GM11168 (cell line): ENCODE measurements at regions not wholly inside any gene's neighbourhood (a gene's known extent, or its start where the extent isn't known, plus 50 kb on each side); places are given as distances from the start of the nearest gene placed in this dataset.
"Not testable (repeated sequence)": the region's sequence is repeated elsewhere in the genome, so short reads cannot be mapped to it uniquely, and the experiment has no call there.

ENCODE experiments used
- in situ Hi-C: fragments of 300-500 bp; cut with MboI; formaldehyde crosslinking; loops from one replicate; pipeline ENCODE4 v1.12.0; 2022; ENCODE audit warnings: low sequenced_read_pairs; ENCODE audit not compliant: unreplicated experiment

DNA sequence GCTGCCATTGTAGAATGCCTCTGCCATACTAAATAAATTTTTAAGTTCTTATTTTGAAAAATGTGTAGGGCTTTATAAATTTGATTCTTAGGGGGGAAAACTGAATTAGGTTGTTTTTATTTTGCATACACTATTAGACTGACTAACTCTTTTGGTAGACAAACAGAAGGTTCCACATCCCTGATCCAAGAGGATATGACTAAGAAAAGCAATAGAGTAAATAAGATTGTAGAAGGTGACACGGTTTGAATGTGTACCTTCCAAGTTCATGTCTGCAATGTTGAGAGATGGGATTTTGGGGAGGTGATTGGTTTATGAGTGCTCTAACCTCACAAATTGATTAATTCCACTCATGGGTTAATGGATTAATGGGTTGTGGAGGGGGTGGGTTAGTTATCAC is 127.9 kb downstream of the GLUL start:
- in situ Hi-C loops, result no loop called here

DNA sequence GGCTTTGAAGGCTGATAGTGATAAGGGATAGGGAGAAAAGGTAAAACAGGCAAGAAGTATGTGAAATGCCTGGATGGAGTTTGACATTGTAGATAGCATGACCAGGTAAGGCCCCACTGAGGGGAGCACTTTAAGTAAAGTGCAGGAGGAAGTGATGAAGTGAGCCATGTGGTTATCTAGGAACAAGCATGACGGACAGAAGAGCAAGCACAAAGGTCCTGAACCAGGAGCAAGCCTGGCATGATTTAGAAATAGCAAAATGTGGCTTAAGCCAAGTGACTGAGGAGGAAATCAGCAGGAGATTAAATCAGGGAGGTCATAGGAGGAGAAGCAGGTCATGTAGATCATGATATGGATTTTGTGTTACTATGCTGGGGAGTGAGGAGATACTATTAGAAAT is 129.2 kb downstream of the GLUL start:
- in situ Hi-C loops, result no loop called here

DNA sequence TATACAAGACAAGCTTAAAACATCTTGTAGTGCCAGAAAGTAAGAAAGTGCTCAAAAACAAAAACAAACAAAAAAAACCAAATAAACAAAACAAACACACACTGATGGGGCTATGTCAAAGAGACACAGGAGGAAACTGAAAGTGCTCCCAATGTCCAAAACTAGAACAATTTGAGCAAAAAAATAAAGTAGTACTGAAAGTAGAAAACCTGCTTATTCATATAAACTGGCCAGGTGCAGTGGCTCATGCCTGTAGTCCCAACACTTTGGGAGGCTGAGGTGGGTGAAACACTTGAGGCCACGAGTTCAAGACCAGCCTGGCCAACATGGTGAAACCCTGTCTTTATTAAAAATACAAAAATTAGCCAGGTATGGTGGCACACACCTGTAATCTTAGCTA is 129.9 kb downstream of the GLUL start:
- in situ Hi-C loops, result no loop called here

DNA sequence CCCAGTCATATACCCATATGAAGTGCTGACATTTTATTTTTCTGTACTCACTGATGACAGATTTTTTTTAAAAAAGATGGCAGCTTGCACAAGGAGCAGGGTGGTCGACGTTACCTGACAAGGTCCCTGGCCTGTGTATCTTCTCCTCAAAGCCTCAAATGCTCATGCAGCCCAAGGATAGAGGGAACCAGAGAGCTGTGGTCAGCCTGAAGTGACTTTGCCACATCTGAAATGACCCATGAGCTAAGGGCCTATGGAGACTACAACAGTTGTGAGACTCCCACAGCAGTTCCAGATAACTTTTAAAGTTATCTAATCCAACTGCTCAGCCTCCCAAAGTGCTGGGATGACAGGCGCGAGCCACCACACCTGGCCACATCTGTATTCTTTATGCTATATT is 131.1 kb downstream of the GLUL start:
- in situ Hi-C loops, result no loop called here

DNA sequence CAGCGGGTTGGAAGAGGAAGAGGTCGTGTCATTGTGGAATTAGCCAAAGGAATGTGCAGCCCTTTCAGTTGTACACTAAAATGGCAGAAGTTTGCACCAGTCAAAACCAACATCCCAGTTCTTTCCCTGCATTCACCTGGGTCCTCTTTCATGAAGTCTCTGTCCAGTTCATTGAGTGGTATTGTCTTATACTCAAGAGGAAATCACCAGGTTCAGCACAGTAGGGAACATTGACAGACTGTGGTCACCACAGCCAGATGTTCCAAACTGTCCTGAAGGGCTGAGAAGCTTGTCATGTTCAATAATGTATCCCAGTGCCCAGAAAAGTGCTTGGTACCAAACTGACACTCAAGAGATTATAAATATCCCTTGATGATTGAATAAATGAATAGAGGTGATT is 131.6 kb downstream of the GLUL start:
- in situ Hi-C loops, result no loop called here

DNA sequence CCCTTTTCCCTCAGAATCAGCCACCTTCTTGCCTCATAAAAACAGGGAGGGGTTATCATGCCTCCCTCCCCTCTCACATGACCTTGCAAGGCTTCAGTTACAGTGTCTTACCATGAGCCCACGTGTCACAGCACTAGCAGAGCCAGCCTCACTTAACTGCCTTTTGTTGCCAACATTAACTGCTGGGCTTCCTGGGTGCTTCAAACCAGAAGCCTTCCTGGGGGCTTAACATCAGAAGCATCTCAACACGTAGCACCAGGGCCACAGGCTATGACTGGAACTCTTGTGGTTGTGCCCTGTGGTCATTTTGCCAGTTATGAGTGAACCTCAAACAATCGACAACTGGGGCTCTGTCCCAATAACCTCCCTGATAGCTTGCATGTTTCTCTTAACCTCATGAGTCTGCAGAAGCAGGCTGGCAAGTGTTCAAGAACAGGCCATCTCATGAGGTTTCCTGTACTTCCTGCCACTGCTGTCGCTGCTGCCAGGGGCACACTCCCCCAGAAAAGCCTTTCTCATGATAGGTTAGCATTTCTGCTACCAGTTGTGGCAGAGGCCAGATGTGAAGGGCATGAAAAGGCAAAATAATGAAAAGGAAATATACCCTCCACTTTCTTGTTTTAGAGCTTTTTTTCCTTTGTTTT is 132.2 kb downstream of the GLUL start:
- in situ Hi-C loops, result no loop called here

DNA sequence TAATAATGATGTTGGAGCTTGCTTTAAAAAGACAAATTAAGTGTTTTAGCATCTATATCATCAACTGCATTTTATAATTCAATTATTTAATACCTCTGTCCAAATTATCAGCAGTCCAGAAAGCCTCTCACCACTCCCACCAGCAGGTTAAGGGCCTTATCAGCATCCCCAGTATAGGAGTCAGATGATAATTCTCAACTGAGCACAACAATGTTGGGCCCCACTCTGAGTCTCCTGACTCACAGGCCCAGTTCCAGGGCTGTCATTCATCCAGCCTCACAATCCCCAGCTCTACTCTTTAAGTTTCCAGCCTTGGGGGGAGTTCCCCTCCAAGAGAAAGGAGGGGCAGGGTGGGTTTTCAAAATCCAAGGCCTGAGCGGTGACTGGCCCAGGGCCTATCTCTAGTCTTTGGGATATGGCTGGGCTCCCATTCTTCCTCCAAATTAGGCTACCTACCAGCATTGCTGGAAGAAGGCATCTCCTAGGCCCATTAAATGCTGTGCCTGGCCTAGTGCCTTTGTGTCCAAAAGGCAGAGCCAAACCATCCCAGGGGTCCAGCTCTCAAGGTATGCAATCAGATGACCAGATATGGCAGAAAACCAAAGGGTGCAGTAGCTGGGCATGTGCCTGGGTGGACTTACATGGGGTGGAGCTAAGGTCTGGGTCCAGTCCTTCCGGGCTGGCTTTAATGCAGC is 134.1 kb downstream of the GLUL start:
- in situ Hi-C loops, result no loop called here

DNA sequence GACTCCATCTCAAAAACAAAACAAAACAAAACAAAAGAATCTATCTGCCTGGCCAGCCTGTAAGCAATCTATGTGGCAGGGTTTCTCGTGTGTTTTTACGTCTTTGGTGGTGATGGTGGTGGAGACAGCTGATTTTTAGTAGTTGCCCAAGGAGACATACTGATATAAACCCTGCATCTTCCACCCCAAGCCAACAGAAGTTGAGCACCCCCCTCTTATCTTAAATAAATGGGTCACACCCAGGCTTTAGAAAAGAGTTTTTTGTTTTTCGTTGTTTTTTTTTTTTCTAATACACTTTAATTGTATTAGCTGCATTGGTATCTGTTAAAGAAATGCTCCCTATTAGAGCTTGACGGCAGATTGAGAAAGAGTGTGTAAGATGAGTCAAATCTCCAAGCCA is 134.7 kb downstream of the GLUL start:
- in situ Hi-C loops, result no loop called here

DNA sequence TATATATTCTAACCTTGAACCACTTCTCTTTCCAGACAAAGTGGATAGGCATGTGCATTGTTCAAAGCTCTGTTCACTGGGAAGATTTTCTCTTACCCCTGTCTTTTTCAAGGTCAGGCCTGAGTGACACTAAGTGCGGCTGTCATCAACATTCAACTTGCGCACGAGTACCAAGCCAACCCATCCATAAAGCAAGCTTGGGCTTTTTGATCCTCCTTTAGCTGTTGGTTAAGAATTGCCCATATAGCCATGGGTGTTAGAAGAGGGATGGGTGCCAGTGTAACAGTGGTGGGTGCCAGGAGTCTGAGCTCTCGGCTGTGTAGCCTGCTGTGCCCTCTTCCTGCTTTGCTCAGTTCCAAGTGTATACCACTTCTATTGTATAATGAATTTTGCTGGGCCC is 136.1 kb downstream of the GLUL start:
- in situ Hi-C loops, result no loop called here

DNA sequence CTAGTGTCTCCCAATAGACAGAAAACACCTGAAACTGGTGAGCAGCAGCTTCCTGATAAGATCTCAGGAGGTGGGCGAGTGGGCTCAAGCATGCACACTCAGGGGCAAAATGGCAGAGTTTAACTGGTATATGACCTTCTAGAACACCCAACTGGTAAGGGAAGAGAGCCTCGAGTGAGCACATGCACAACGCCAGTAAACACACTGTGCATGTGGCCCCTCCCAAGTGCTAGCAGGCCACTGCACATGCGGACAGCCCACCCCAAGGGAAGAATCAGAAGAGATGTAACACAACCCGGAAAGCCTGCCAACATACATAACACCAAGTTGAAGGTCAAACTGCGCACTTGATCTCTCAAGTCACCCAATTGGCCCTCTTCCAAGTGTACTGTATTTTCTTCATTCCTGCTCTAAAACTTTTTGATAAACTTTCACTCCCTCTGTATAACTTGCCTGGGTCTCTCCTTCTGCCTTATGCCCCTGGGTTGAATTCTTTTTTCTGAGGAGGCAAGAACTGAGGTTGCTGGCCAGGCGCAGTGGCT is 138.2 kb downstream of the GLUL start:
- in situ Hi-C loops, result no loop called here

DNA sequence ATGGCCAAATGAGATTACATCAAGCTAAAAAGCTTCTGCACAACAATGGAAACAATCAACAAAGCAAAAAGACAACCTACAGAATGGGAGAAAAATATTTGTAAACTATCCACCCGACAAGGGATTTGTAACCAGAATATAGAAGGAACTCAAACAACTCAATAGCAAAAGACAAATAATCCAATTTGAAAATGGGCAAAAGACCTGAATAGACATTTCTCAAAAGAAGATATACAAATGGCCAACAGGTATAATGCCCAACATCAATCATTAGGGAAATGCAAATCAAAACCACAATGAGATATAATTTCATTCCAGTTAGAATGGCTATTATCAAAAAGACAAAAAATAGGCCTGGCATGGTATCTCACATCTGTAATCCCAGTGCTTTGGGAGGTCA is 140.0 kb downstream of the GLUL start:
- in situ Hi-C loops, result no loop called here

DNA sequence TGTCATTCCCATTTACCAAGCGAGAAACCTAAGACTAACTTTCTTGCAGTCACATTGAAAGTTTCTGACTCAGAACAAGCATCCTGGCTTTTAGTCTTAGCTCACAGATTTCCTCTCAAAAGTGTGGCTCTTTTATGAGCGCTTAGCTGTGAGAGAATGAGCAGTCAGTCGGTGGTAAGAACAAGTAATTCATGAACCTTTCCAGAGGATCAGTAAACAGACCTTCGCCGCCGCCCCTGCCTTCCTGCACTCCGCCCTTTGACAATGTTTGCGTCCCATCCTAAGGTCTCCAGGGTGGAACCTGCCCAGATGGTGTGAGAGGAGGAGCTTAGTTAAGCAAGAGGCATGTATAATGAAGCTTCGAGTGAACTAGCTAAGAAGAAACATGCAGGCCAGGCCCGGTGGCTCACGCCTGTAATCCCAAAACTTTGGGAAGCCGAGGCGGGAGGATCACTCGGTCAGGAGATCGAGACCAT is 142.4 kb downstream of the GLUL start:
- in situ Hi-C loops, result no loop called here

DNA sequence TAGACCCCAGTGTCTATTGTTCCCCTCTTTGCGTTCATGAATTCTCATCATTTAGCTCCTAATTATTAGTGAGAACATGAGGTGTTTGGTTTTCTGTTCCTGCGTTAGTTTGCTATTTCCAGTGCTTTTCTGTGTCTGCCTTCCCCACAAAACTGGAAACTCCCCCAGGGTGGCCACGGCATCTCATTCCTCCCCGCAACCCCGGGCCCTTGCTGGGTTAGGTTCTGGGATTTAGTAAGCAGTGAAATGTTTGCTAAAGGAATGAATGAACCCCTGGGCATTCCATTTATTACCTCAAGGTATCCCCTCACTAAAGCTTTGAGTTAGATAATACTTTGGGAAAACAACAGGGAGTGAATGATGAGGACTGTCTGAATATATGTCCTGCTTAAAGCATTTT is 142.9 kb downstream of the GLUL start:
- in situ Hi-C loops, result no loop called here

DNA sequence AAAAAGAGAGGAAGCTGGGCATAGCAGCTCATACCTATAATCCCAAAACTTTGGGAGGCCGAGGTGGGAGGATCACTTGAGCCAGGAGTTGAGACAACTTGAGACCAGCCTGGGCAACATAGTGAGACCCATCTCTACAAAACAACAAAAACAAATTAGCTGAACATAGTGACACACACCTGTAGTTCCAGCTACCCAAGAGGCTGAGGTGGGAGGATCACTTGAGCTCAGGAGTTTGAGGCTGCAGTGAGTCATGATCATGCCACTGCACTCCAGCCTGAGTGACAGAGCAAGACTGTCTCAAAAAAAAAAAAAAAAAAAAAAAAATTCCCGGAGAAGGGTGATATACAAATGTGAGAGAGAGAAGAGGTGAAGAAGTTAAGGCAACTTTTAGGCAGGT is 143.8 kb downstream of the GLUL start:
- in situ Hi-C loops, result not testable (repeated sequence)

DNA sequence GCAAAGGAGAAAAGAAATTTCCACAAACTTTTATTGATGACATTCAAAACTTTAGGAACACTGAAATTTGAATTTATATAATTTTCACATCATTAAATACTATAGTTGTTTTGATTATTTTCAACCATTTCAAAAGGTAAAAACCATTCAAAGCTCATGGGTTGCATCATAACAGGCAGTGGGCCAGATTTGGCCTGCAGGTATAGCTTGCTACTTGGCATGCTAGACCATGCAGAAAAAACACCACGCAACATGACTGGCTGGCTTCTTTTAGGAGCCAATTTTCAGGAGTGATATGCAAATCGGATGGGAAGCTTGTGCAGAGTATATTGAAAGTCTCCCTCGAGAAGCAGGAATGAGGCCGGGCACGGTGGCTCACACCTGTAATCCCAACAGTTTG is 144.8 kb downstream of the GLUL start:
- in situ Hi-C loops, result no loop called here

DNA sequence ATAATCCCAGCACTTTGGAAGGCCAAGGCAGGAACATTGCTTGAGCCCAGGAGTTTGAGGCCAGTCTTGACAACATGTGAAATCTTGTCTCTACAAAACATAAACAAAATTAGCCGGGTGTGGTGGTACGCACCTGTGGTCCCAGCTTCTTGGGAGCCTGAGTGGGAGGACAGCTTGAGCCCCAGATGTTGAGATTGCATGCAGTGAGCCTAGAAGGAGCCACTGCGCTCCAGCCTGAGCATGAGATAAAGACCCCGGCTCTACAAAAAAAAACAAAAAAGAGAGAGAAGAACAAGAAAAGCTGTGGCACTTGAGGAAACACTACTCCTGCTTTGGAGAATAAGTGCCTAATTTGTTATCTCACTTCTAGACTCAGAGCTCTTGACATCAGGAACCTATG is 146.6 kb downstream of the GLUL start:
- in situ Hi-C loops, result no loop called here

DNA sequence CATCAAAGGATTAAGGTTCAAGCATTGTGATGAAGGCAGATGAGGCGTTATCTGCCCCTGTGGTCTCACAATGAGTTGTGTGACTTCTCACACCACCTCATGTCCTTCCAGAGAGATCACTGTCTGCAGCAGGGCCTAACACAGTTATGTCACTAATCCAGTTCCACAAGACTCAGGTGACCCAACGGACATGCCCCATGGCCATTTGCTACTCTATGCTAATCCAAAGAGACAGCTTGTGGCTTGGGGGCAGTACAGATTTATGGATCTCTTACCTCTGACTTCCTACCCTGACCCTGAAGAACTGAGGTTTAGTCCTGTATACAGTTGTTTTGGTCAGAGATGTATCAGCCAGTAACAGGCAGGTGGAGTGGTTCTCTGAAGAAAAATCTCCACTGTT is 147.1 kb downstream of the GLUL start:
- in situ Hi-C loops, result no loop called here

DNA sequence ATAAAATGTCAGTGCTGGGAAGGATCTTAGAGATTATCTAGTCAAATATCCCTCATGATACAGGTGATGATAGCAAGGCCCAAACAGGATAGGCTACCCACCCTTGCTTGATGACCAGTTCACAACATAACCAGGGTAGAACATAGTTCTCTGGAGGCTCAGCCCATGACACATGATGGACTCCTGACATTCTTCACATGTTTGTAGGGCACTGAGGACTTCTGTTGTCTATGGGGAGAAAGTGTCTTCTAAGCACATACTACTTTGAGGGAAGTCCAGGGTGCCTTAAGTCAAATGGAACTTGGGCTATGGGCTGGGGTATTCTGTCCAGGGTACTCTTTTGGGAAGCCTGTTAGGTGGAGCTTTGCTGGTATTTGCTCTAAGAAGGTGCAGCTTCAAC is 148.9 kb downstream of the GLUL start:
- in situ Hi-C loops, result no loop called here

DNA sequence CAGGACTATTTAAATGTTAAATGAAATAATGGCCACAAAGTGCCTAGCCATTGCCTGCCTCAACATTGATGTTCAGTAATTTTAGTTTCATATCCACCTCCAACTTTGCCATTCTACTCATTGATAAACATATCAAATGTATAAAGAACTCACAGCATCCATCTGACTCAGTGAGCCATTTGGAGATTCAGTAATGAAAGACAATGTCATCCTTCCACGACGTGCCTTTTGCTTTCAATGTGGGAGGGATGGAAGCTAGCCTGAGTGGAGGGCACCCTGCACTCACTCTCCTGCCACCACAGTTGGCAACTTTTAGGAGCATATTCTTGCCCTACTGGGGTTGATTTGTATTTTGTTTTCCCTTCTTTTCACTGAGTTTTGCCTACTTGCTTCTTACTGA is 151.5 kb downstream of the GLUL start:
- in situ Hi-C loops, result no loop called here

DNA sequence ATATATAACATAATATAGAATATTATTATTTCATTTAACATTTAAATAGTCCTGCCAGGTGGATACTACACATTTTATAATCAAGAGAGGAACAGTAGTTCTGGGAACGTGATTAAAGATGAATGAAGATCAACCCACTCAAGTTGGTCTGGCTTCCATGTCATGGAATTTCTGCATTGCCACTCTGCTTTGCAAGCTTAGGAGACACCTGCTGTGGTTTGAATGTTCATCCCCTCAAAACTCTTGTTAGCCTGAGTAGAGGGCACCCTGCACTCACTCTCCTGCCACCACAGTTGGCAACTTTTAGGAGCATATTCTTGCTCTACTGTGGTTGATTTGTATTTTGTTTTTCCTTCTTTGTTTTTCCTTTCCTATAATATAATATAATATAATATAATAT is 153.2 kb downstream of the GLUL start:
- in situ Hi-C loops, result no loop called here

DNA sequence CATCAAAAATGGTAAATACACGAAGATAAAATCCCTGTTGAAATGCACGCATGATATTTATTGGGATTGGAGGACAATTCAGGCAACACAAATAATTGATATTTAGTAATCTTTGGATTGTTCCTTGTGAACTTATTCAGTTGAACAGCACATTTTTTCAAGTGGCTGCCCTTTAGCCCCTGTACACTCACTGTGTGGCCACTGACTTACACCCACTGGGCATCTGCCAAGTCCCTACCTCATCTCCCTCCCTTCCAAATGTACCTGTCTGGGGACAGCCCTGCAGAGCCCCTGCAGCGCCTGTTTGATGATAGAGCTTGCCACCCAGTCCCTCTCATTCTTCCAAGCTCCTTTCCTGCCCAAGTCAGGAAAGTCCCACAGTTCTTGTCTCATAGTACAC is 154.3 kb downstream of the GLUL start:
- in situ Hi-C loops, result no loop called here

DNA sequence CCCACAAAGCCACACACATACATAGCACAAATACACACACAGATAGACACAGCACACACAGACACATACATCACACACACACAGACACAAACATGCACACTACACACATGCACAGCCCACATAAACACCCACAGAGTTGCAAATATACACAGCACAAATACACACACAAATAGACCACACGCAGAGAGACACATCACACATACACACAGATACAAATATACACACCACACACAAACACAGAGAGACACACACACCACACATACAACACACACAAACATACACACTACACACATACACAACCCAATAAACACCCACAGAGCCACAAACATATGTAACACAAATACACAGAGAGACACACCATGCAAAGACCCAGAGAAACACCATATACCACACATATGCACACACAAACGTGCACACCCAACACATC is 154.9 kb downstream of the GLUL start:
- in situ Hi-C loops, result no loop called here
